Muscle of leg (tissue), 3 donors: ENCODE measurements at regions not wholly inside any gene's neighbourhood (a gene's known extent, or its start where the extent isn't known, plus 50 kb on each side); places are given as distances from the start of the nearest gene placed in this dataset.
A peak's percentile ranks its signal among the peaks of the same experiment; 100 is the strongest.

Experiments used
- DNase-seq: peaks from one replicate; pipeline ENCODE4 v3.0.0; 2013
- H3K27ac ChIP-seq: one replicate; pipeline ENCODE4 v1.5.1; 2013; ENCODE audit warnings: mild to moderate bottlenecking, low read length, control low read depth
- H3K27me3 ChIP-seq: one replicate; pipeline ENCODE4 v1.6.1; 2013; ENCODE audit warnings: low read length; ENCODE audit not compliant: control insufficient read depth, insufficient read depth
- H3K36me3 ChIP-seq: one replicate; pipeline ENCODE4 v1.6.1; 2013; ENCODE audit warnings: low read length; ENCODE audit not compliant: control insufficient read depth, insufficient read depth
- H3K4me1 ChIP-seq: one replicate; pipeline ENCODE4 v1.6.1; 2013; ENCODE audit warnings: low read length; ENCODE audit not compliant: control insufficient read depth, insufficient read depth
- H3K4me3 ChIP-seq: one replicate; pipeline ENCODE4 v1.5.1; 2013; ENCODE audit warnings: low read length, control low read depth
- H3K9me3 ChIP-seq: replicated peaks from 2 replicates; pipeline ENCODE4 v1.6.1; 2013; ENCODE audit warnings: low read depth, low read length; ENCODE audit not compliant: control insufficient read depth
- WGBS: methylation state at CpG from one replicate; pipeline ENCODE4 v1.1.5; 2013; ENCODE audit warnings: missing lambda C conversion rate; ENCODE audit not compliant: insufficient coverage; 5-methylcytosine and 5-hydroxymethylcytosine counted together

GRCh38 chr20:59428441-59429205 is 128.2 kb downstream of the EDN3 start:
- Histone ChIP-seq H3K4me3 (no peak overlapping the region), H3K27ac (no peak overlapping the region), H3K27me3 (peaks cover 2% of the 10 kb centered on the region), H3K36me3 (no peaks in the 10 kb centered on the region), H3K9me3 (no peaks in the 10 kb centered on the region), H3K4me1 (peaks cover 9% of the 10 kb centered on the region)
- DNase-seq: no peak
- 74% methylated on average over 10 of the region's 13 CpGs for whole genome bisulfite sequencing

GRCh38 chr20:59429396-59429795 is 129.0 kb downstream of the EDN3 start:
- H3K27me3 ChIP-seq: peaks cover 2% of the 10 kb centered on the region
- H3K4me1 ChIP-seq: peaks cover 5% of the 10 kb centered on the region
- no peaks in the 10 kb centered on the region for H3K9me3 ChIP-seq

GRCh38 chr20:59431014-59431413 is 130.6 kb downstream of the EDN3 start:
- H3K9me3 ChIP-seq: no peaks in the 10 kb centered on the region
- H3K27ac ChIP-seq: no peak overlapping the region
- H3K4me1 ChIP-seq: peaks cover 5% of the 10 kb centered on the region
- WGBS: no CpG with 5 or more reads among the region's 2 CpGs
- no peak overlapping the region for H3K4me3 ChIP-seq
- H3K27me3 ChIP-seq: peaks cover 2% of the 10 kb centered on the region
- no peak for DNase-seq
- H3K36me3 ChIP-seq: no peaks in the 10 kb centered on the region

More at GRCh38 chr20:59429396-59429795, 129.0 kb downstream of the EDN3 start:
- H3K4me3 ChIP-seq: no peak overlapping the region
- no peak for DNase-seq
- H3K36me3 ChIP-seq: no peaks in the 10 kb centered on the region
- 88% methylated on average over 4 of the region's 9 CpGs for WGBS
- H3K27ac ChIP-seq: no peak overlapping the region

- no peaks in the 10 kb centered on the region for H3K9me3 ChIP-seq
- H3K36me3 ChIP-seq: no peaks in the 10 kb centered on the region
- no peak for DNase-seq
- no peak overlapping the region for H3K4me3 ChIP-seq
- no CpG with 5 or more reads among the region's 2 CpGs for WGBS
- H3K4me1 ChIP-seq: no peaks in the 10 kb centered on the region
- no peak overlapping the region for H3K27ac ChIP-seq
- peaks cover 2% of the 10 kb centered on the region for H3K27me3 ChIP-seq
Measured at GRCh38 chr20:59434960-59435359, 134.5 kb downstream of the EDN3 start.

GRCh38 chr20:59435518-59435917 is 135.1 kb downstream of the EDN3 start:
- Histone ChIP-seq H3K9me3 (no peaks in the 10 kb centered on the region), H3K27ac (no peak overlapping the region), H3K4me1 (no peaks in the 10 kb centered on the region), H3K27me3 (peaks cover 2% of the 10 kb centered on the region), H3K4me3 (no peak overlapping the region), H3K36me3 (no peaks in the 10 kb centered on the region)
- no peak for DNase-seq
- 58% methylated on average over 8 of the region's 8 CpGs for WGBS

- 47% methylated on average over 5 of the region's 13 CpGs for WGBS
- Histone ChIP-seq H3K36me3 (no peaks in the 10 kb centered on the region), H3K27me3 (no peaks in the 10 kb centered on the region), H3K27ac (peak overlapping the region; percentile 7), H3K4me3 (no peak overlapping the region), H3K4me1 (peaks cover 9% of the 10 kb centered on the region), H3K9me3 (no peaks in the 10 kb centered on the region)
- no peak for DNase-seq
Measured at GRCh38 chr20:59437601-59438031, 137.2 kb downstream of the EDN3 start.

- no peak for DNase-seq
- WGBS: 83% methylated on average over 2 of the region's 4 CpGs
- H3K4me1 ChIP-seq: peaks cover 10% of the 10 kb centered on the region
- no peaks in the 10 kb centered on the region for H3K27me3 ChIP-seq
- no peak overlapping the region for H3K27ac ChIP-seq
- no peaks in the 10 kb centered on the region for H3K36me3 ChIP-seq
- no peak overlapping the region for H3K4me3 ChIP-seq
- H3K9me3 ChIP-seq: no peaks in the 10 kb centered on the region
Measured at GRCh38 chr20:59438201-59438600, 137.8 kb downstream of the EDN3 start.

GRCh38 chr20:59439243-59439642 is 138.8 kb downstream of the EDN3 start:
- peaks cover 12% of the 10 kb centered on the region for H3K4me1 ChIP-seq
- no peak for DNase-seq
- H3K27ac ChIP-seq: no peak overlapping the region
- no peak overlapping the region for H3K4me3 ChIP-seq
- H3K36me3 ChIP-seq: no peaks in the 10 kb centered on the region
- H3K9me3 ChIP-seq: no peaks in the 10 kb centered on the region
- no peaks in the 10 kb centered on the region for H3K27me3 ChIP-seq
- 85% methylated on average over 6 of the region's 7 CpGs for WGBS

- Histone ChIP-seq H3K27me3 (peaks cover 5% of the 10 kb centered on the region), H3K9me3 (no peaks in the 10 kb centered on the region), H3K36me3 (no peaks in the 10 kb centered on the region), H3K27ac (no peak overlapping the region), H3K4me3 (no peak overlapping the region), H3K4me1 (peaks cover 16% of the 10 kb centered on the region)
- DNase-seq: no peak
- 82% methylated on average over 2 of the region's 3 CpGs for WGBS
Measured at GRCh38 chr20:59441306-59441705, 140.9 kb downstream of the EDN3 start.

- no peaks in the 10 kb centered on the region for H3K9me3 ChIP-seq
- H3K4me1 ChIP-seq: peaks cover 16% of the 10 kb centered on the region
- 60% methylated on average over 3 of the region's 12 CpGs for WGBS
- peaks cover 5% of the 10 kb centered on the region for H3K27me3 ChIP-seq
- peak; percentile 63 for DNase-seq
- no peak overlapping the region for H3K4me3 ChIP-seq
- no peaks in the 10 kb centered on the region for H3K36me3 ChIP-seq
- H3K27ac ChIP-seq: no peak overlapping the region
Measured at GRCh38 chr20:59441860-59442810, 141.7 kb downstream of the EDN3 start.
